Left lung (tissue), 4 donors: ENCODE measurements at regions not wholly inside any gene's neighbourhood (a gene's known extent, or its start where the extent isn't known, plus 50 kb on each side); places are given as distances from the start of the nearest gene placed in this dataset.
"Not testable (repeated sequence)": the region's sequence is repeated elsewhere in the genome, so short reads cannot be mapped to it uniquely, and the experiment has no call there.

ENCODE experiments used
- ATAC-seq: fragments of 200-7000 bp; cut with Tn5 transposase; one replicate; pipeline ENCODE4 v1.9.1; 2020; ENCODE audit warnings: moderate library complexity
- DNase-seq, 4 donors: peaks; one replicate each; pipeline ENCODE4 v3.0.0-alpha.2; 2013 to 2020
- H3K27ac ChIP-seq, 2 donors: fragments of 200-600 bp; sonication (generic) in 1 of 2; one replicate each; pipeline versions ENCODE4 v1.5.0 to v1.8.0; 2020 to 2021
- H3K27me3 ChIP-seq, 2 donors: fragments of 200-600 bp; sonication (generic) in 1 of 2; one replicate each; pipeline versions ENCODE4 v1.5.0 to v1.8.0; 2020 to 2021
- H3K36me3 ChIP-seq, 2 donors: fragments of 200-600 bp; sonication (generic) in 1 of 2; one replicate each; pipeline versions ENCODE4 v1.5.0 to v1.8.0; 2020 to 2021
- H3K4me1 ChIP-seq, 2 donors: fragments of 200-600 bp; one replicate each; pipeline ENCODE4 v1.8.0; 2021
- H3K4me3 ChIP-seq, 2 donors: fragments of 200-600 bp; sonication (generic) in 1 of 2; one replicate each; pipeline versions ENCODE4 v1.5.0 to v1.8.0; 2020 to 2021; ENCODE audit warnings: mild to moderate bottlenecking in 1 of 2
- H3K9me3 ChIP-seq, 2 donors: fragments of 200-600 bp; sonication (generic) in 1 of 2; one replicate each; pipeline versions ENCODE4 v1.5.0 to v1.8.0; 2020 to 2021
- intact Hi-C, 2 donors: fragments of 100-400 bp; cut with DNase I; formaldehyde crosslinking; loops; one replicate each; pipeline versions ENCODE4 v1.11.2 to v1.14.2; 2022
- TF ChIP-seq, protein P1 (sequence below), 2 donors: fragments of 200-600 bp; sonication (generic) in 1 of 2; IDR thresholded peaks; one replicate each; pipeline versions ENCODE4 v1.5.0 to v1.8.0; 2021; ENCODE audit warnings: antibody characterized with exemption in 2 of 2
- donor health status: DM: no; HTN: yes; CAD: no.
- donor health status: DM: no; HTN: no; CAD: no.

DNA sequence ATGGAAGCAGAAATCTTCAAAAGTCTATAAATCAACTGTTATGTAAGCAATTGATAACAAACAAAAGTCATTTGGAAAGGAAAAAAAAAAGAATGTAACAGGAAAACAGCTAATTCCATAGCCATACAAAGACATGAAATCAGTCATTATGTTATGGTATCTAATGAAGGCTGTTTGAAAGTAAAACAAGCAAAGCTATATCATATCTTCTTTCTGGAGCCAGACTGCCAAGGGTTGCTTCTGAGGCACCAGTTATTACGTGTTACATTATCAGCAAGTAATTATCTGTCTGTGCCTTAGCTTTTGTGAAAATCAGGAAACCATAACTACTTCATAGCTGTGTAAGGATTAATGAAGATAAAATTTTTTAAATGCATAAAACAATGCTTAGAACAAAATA lies 480.2 kb downstream of the FAT4 start:
- TF ChIP-seq, protein P1, sequence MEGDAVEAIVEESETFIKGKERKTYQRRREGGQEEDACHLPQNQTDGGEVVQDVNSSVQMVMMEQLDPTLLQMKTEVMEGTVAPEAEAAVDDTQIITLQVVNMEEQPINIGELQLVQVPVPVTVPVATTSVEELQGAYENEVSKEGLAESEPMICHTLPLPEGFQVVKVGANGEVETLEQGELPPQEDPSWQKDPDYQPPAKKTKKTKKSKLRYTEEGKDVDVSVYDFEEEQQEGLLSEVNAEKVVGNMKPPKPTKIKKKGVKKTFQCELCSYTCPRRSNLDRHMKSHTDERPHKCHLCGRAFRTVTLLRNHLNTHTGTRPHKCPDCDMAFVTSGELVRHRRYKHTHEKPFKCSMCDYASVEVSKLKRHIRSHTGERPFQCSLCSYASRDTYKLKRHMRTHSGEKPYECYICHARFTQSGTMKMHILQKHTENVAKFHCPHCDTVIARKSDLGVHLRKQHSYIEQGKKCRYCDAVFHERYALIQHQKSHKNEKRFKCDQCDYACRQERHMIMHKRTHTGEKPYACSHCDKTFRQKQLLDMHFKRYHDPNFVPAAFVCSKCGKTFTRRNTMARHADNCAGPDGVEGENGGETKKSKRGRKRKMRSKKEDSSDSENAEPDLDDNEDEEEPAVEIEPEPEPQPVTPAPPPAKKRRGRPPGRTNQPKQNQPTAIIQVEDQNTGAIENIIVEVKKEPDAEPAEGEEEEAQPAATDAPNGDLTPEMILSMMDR (IDR thresholded peaks at IDR 0.05), result no peak
- H3K27me3 ChIP-seq, result no peaks in the 10 kb centered on the region
- H3K4me1 ChIP-seq, result no peaks in the 10 kb centered on the region
- no peaks in the 10 kb centered on the region for H3K9me3 ChIP-seq
- intact Hi-C loops, result no loop called here
- no peak overlapping the region for H3K27ac ChIP-seq
- ATAC-seq, result no peak
- no peak overlapping the region for H3K4me3 ChIP-seq
- no peak for DNase-seq
- H3K36me3 ChIP-seq, result no peaks in the 10 kb centered on the region

- H3K9me3 ChIP-seq, result no peaks in the 10 kb centered on the region
- no peaks in the 10 kb centered on the region for H3K27me3 ChIP-seq
- no peak for DNase-seq
- H3K27ac ChIP-seq, result no peak overlapping the region
- TF ChIP-seq, protein P1 (IDR thresholded peaks at IDR 0.05), result no peak
- intact Hi-C loops, result no loop called here
- H3K4me3 ChIP-seq, result no peak overlapping the region
- no peak for ATAC-seq
- no peaks in the 10 kb centered on the region for H3K36me3 ChIP-seq
- no peaks in the 10 kb centered on the region for H3K4me1 ChIP-seq
Observed at GRCh38 chr4:125796138-125796537, 481.4 kb downstream of the FAT4 start.

- intact Hi-C loops, result not testable (repeated sequence)
Observed at GRCh38 chr4:125797621-125798020, 482.9 kb downstream of the FAT4 start.

GRCh38 chr4:125801373-125801772 lies 486.6 kb downstream of the FAT4 start:
- no peaks in the 10 kb centered on the region for H3K9me3 ChIP-seq
- TF ChIP-seq, protein P1 (IDR thresholded peaks at IDR 0.05), result no peak
- H3K4me3 ChIP-seq, result no peak overlapping the region
- no peaks in the 10 kb centered on the region for H3K36me3 ChIP-seq
- no peak for ATAC-seq
- H3K27me3 ChIP-seq, result no peaks in the 10 kb centered on the region
- H3K4me1 ChIP-seq, result no peaks in the 10 kb centered on the region
- no peak for DNase-seq
- no peak overlapping the region for H3K27ac ChIP-seq
- intact Hi-C loops, result no loop called here

More at GRCh38 chr4:125797621-125798020, 482.9 kb downstream of the FAT4 start:
- not testable (repeated sequence) for H3K9me3 ChIP-seq, DNase-seq, H3K4me1 ChIP-seq, ATAC-seq, H3K27me3 ChIP-seq, H3K4me3 ChIP-seq, H3K27ac ChIP-seq, H3K36me3 ChIP-seq

GRCh38 chr4:125801924-125802323 lies 487.2 kb downstream of the FAT4 start:
- Histone ChIP-seq H3K36me3 (no peaks in the 10 kb centered on the region), H3K27ac (no peak overlapping the region), H3K4me1 (no peaks in the 10 kb centered on the region), H3K4me3 (no peak overlapping the region), H3K27me3 (no peaks in the 10 kb centered on the region), H3K9me3 (no peaks in the 10 kb centered on the region)
- intact Hi-C loops, result no loop called here
- ATAC-seq (no peak), DNase-seq (no peak)
- TF ChIP-seq, protein P1 (IDR thresholded peaks at IDR 0.05), result no peak

DNA sequence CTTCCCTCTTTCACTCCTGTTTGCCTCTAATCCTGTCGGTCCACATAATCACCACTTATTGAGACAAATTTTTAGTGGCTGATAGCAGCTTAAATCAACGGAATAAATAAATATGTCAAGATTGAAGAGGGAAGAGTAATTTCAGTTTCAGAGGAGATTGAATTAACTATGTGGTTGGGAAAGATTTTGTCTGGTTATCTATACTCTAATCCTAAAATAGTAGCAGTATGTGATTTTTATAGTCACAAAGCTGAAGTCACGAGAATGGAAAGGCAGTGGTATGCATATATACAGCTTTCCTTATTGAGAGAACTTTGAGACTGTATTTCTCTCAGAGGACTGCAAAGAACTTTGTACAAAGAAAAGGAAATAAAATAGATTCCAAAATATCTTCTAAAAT lies 493.3 kb downstream of the FAT4 start:
- TF ChIP-seq, protein P1 (IDR thresholded peaks at IDR 0.05), result no peak
- Histone ChIP-seq H3K9me3 (no peaks in the 10 kb centered on the region), H3K36me3 (no peaks in the 10 kb centered on the region), H3K27me3 (no peaks in the 10 kb centered on the region), H3K27ac (no peak overlapping the region), H3K4me3 (no peak overlapping the region), H3K4me1 (no peaks in the 10 kb centered on the region)
- ATAC-seq (no peak), DNase-seq (peak in 1 of 4 donors; percentile 14)
- intact Hi-C loops, result no loop called here
